ENCODE measurements at regions not wholly inside any gene's neighbourhood (a gene's known extent, or its start where the extent isn't known, plus 50 kb on each side); places are given as distances from the start of the nearest gene placed in this dataset.

DNA sequence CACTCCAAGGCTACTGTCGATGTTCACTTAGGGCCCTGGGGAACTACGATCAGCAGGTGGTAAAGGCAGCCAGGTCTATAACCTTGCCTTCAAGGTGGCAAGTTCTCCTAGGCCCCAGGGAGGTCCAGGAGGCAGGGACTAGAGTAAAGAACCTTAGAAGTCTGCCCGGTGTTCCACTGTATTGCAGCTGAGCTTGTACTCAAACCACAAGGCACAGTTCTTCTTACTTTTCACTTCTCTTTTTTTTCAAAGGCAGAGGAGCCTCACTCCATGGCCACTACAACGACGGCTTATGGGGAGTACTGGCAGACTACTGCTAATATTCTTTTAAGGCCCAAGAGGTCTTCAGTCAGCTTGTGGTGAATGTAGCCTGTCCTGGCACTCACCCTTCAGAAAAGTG, 78.8 kb upstream of the GPR174 start:
- dilution Hi-C loops (cut with MboI; ENCODE audit: extremely low pct_ligation_motif_present, low sequenced_read_pairs), result no loop called here
- FAIRE-seq (no peak), DNase-seq (ENCODE audit: low read depth, low spot score) (no peak)
- Histone ChIP-seq H3K9me1 (ENCODE audit: control insufficient read depth, extremely low read depth, insufficient read depth, low read length) (no peaks in the 10 kb centered on the region), H3K36me3 (ENCODE audit: control insufficient read depth in 2 of 2, extremely low read depth in 1 of 2, insufficient read depth in 2 of 2, low read length in 2 of 2) (no peaks in the 10 kb centered on the region), H3K4me1 (ENCODE audit: control insufficient read depth, extremely low read depth, insufficient read depth, low read length) (no peaks in the 10 kb centered on the region), H3K4me2 (ENCODE audit: control insufficient read depth, extremely low read depth, insufficient read depth, low read depth, low read length) (no peak overlapping the region), H3K27ac (ENCODE audit: control insufficient read depth, insufficient read depth, low read length) (no peak overlapping the region), H3K4me3 (ENCODE audit: control insufficient read depth in 2 of 3, extremely low read depth in 1 of 3, insufficient read depth in 2 of 3, low read depth in 1 of 3, low read length in 3 of 3) (no peak overlapping the region), H3K9ac (ENCODE audit: control insufficient read depth, extremely low read depth, insufficient read depth, low read length) (no peak overlapping the region), H2AFZ (ENCODE audit: control insufficient read depth, low read length) (no peak overlapping the region), H4K20me1 (ENCODE audit: control insufficient read depth, extremely low read depth, insufficient read depth, low read length) (no peaks in the 10 kb centered on the region), H3K9me3 (ENCODE audit: control insufficient read depth, low read depth, low read length) (no peaks in the 10 kb centered on the region), H3K27me3 (ENCODE audit: control insufficient read depth, extremely low read depth, insufficient read depth, low read length) (no peaks in the 10 kb centered on the region), H3K79me2 (ENCODE audit: control insufficient read depth, insufficient read depth, low read length) (no peaks in the 10 kb centered on the region)
- TF ChIP-seq, protein P1, sequence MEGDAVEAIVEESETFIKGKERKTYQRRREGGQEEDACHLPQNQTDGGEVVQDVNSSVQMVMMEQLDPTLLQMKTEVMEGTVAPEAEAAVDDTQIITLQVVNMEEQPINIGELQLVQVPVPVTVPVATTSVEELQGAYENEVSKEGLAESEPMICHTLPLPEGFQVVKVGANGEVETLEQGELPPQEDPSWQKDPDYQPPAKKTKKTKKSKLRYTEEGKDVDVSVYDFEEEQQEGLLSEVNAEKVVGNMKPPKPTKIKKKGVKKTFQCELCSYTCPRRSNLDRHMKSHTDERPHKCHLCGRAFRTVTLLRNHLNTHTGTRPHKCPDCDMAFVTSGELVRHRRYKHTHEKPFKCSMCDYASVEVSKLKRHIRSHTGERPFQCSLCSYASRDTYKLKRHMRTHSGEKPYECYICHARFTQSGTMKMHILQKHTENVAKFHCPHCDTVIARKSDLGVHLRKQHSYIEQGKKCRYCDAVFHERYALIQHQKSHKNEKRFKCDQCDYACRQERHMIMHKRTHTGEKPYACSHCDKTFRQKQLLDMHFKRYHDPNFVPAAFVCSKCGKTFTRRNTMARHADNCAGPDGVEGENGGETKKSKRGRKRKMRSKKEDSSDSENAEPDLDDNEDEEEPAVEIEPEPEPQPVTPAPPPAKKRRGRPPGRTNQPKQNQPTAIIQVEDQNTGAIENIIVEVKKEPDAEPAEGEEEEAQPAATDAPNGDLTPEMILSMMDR (optimal IDR thresholded peaks at IDR 0.05 in 1 of 3, IDR thresholded peaks at IDR 0.05 in 1 of 3, conservative IDR thresholded peaks at IDR 0.05 in 1 of 3; ENCODE audit: extremely low read depth in 1 of 3, insufficient read depth in 2 of 3, low read length in 3 of 3), result no peak
- no peak for TF ChIP-seq EZH2 (IDR thresholded peaks at IDR 0.05; ENCODE audit: low read length)

DNA sequence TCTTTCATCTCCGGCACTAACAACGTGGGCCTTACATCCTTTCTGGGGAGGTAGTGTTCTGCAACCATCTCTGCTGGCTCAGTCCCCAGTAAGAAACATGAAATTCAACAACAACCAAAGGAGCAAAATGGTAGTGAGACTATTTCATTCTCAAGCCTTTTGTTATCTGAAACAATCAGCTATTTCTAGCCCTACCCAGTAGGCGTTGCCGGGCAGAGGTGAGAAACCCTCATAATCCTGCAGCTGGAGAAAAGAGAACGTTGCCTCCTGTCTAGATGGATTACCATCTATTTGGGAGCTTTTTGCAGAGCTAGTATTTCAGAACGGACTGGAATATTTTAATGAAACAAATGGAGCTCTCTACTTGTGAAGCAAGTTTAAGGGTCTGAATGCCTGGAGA, 66.4 kb upstream of the GPR174 start:
- DNase-seq (ENCODE audit: low read depth, low spot score) (no peak), FAIRE-seq (no peak)
- H3K9ac ChIP-seq (ENCODE audit: control insufficient read depth, extremely low read depth, insufficient read depth, low read length), result no peak overlapping the region
- no peak overlapping the region for H3K27ac ChIP-seq (ENCODE audit: control insufficient read depth, insufficient read depth, low read length)
- dilution Hi-C loops (cut with MboI; ENCODE audit: extremely low pct_ligation_motif_present, low sequenced_read_pairs), result no loop called here
- no peak for TF ChIP-seq EZH2 (IDR thresholded peaks at IDR 0.05; ENCODE audit: low read length)
- TF ChIP-seq, protein P1 (optimal IDR thresholded peaks at IDR 0.05 in 1 of 3, IDR thresholded peaks at IDR 0.05 in 1 of 3, conservative IDR thresholded peaks at IDR 0.05 in 1 of 3; ENCODE audit: extremely low read depth in 1 of 3, insufficient read depth in 2 of 3, low read length in 3 of 3), result no peak
- H3K4me3 ChIP-seq (ENCODE audit: control insufficient read depth in 2 of 3, extremely low read depth in 1 of 3, insufficient read depth in 2 of 3, low read depth in 1 of 3, low read length in 3 of 3), result no peak overlapping the region
- H3K27me3 ChIP-seq (ENCODE audit: control insufficient read depth, extremely low read depth, insufficient read depth, low read length), result no peaks in the 10 kb centered on the region
- H3K9me1 ChIP-seq (ENCODE audit: control insufficient read depth, extremely low read depth, insufficient read depth, low read length), result no peaks in the 10 kb centered on the region
- H3K9me3 ChIP-seq (ENCODE audit: control insufficient read depth, low read depth, low read length), result no peaks in the 10 kb centered on the region
- no peaks in the 10 kb centered on the region for H3K79me2 ChIP-seq (ENCODE audit: control insufficient read depth, insufficient read depth, low read length)
- H3K4me2 ChIP-seq (ENCODE audit: control insufficient read depth, extremely low read depth, insufficient read depth, low read depth, low read length), result no peak overlapping the region
- H2AFZ ChIP-seq (ENCODE audit: control insufficient read depth, low read length), result no peak overlapping the region
- no peaks in the 10 kb centered on the region for H4K20me1 ChIP-seq (ENCODE audit: control insufficient read depth, extremely low read depth, insufficient read depth, low read length)
- H3K36me3 ChIP-seq (ENCODE audit: control insufficient read depth in 2 of 2, extremely low read depth in 1 of 2, insufficient read depth in 2 of 2, low read length in 2 of 2), result no peaks in the 10 kb centered on the region
- H3K4me1 ChIP-seq (ENCODE audit: control insufficient read depth, extremely low read depth, insufficient read depth, low read length), result no peaks in the 10 kb centered on the region
